ENCODE measurements at regions not wholly inside any gene's neighbourhood (a gene's known extent, or its start where the extent isn't known, plus 50 kb on each side); places are given as distances from the start of the nearest gene placed in this dataset.

GRCh38 chr9:90559075-90560073 lies 83.2 kb downstream of the DIRAS2 start:
- no peak overlapping the region for H2BK120ac ChIP-seq (replicated peaks; ENCODE audit: low read depth, low read length)
- H3K18ac ChIP-seq (ENCODE audit: extremely low read depth, low read length): no peak overlapping the region
- no peak overlapping the region for H3K23ac ChIP-seq (ENCODE audit: insufficient read length)
- H4K91ac ChIP-seq (replicated peaks; ENCODE audit: insufficient read length, low read length): no peak overlapping the region
- no peaks in the 10 kb centered on the region; a peak in 1 of 7 replicates for H3K27me3 ChIP-seq (replicated peaks in 1 of 4; ENCODE audit: control insufficient read depth in 3 of 4, extremely low read depth in 1 of 4, insufficient read depth in 3 of 4, low read length in 3 of 4)
- H3K4me2 ChIP-seq (ENCODE audit: insufficient read depth in 1 of 2, low read depth in 2 of 2, low read length in 2 of 2): no peak overlapping the region
- 95% methylated on average over 9 of the region's 9 CpGs; no CpG with 5 or more reads in 1 of the 2 experiments for WGBS, 2 experiments (ENCODE audit: extremely low coverage in 1 of 2, insufficient coverage in 1 of 2, insufficient read length in 1 of 2, insufficient replicate concordance in 2 of 2, low coverage in 1 of 2, low lambda C conversion rate in 2 of 2, missing lambda C conversion rate in 1 of 2)
- no peak overlapping the region for H2BK20ac ChIP-seq (ENCODE audit: low read length)
- no peak overlapping the region for H2BK15ac ChIP-seq (ENCODE audit: low read length)
- no peak overlapping the region for H3K9ac ChIP-seq (replicated peaks in 1 of 4; ENCODE audit: extremely low read depth in 1 of 4, low read depth in 3 of 4, low read length in 3 of 4)
- H4K20me1 ChIP-seq (replicated peaks in 1 of 2; ENCODE audit: control insufficient read depth in 1 of 2, insufficient read depth in 2 of 2, low read length in 2 of 2): no peaks in the 10 kb centered on the region
- H3K36me3 ChIP-seq (ENCODE audit: control insufficient read depth in 2 of 4, insufficient read depth in 4 of 4, low read length in 3 of 4): no peaks in the 10 kb centered on the region
- no peak overlapping the region for H2BK12ac ChIP-seq (ENCODE audit: low read depth, low read length)
- no peak overlapping the region for H3K4me3 ChIP-seq (ENCODE audit: extremely low read depth in 1 of 4, insufficient read depth in 2 of 4, low read depth in 3 of 4, low read length in 4 of 4)
- H2AFZ ChIP-seq (ENCODE audit: low read length): no peak overlapping the region; the same call in 1 of the 2 replicates
- no peak overlapping the region for H3K14ac ChIP-seq (ENCODE audit: insufficient read length)
- ChIA-PET CTCF (ENCODE audit: partially characterized antibody) (no interaction called here), POLR2A (ENCODE audit: partially characterized antibody) (no interaction called here)
- no peak overlapping the region for H4K5ac ChIP-seq (ENCODE audit: insufficient read length, low read depth, low read length)
- H3K9me3 ChIP-seq (ENCODE audit: insufficient read depth in 2 of 2, low read depth in 1 of 2, low read length in 1 of 2): no peaks in the 10 kb centered on the region
- no peak overlapping the region for H2BK5ac ChIP-seq (ENCODE audit: low read depth, low read length)
- no peak for DNase-seq (ENCODE audit: low read depth in 1 of 2, low spot score in 2 of 2)
- H3K27ac ChIP-seq (ENCODE audit: low read depth, low read length): no peak overlapping the region
- peak overlapping the region; percentile 20; the same call in 1 of the 2 replicates for H4K8ac ChIP-seq (ENCODE audit: extremely low read depth, insufficient read depth, low read length)
- no peak overlapping the region for H3K56ac ChIP-seq (replicated peaks; ENCODE audit: insufficient read length, low read depth, low read length)
- H3K23me2 ChIP-seq (ENCODE audit: low read depth, low read length): no peaks in the 10 kb centered on the region; the same call in 1 of the 2 replicates
- peaks cover 0 to 5% (median 0%) of the 10 kb centered on the region in 4 experiments; a peak in 1 of 7 replicates for H3K4me1 ChIP-seq (replicated peaks in 1 of 4; ENCODE audit: control insufficient read depth in 3 of 4, insufficient read depth in 4 of 4, low read length in 3 of 4)
- no peaks in the 10 kb centered on the region for H3K79me1 ChIP-seq (ENCODE audit: low read depth, low read length)
- H2AK5ac ChIP-seq (ENCODE audit: low read depth, low read length): no peak overlapping the region
- H3K4ac ChIP-seq (replicated peaks; ENCODE audit: insufficient read length, low read depth, low read length): no peak overlapping the region
- FAIRE-seq: no peak
- no peaks in the 10 kb centered on the region for H3K79me2 ChIP-seq (ENCODE audit: control insufficient read depth in 1 of 2, insufficient read depth in 2 of 2, low read length in 2 of 2)
- TF ChIP-seq TAF1 (IDR thresholded peaks at IDR 0.05; ENCODE audit: low read depth, low read length) (no peak), MAFK (IDR thresholded peaks at IDR 0.05; ENCODE audit: low read depth, low read length) (no peak), KDM1A (IDR thresholded peaks at IDR 0.05; ENCODE audit: borderline replicate concordance, low read length) (no peak), CBX8 (IDR thresholded peaks at IDR 0.05; ENCODE audit: borderline replicate concordance, low read depth, low read length) (no peak), CEBPB (IDR thresholded peaks at IDR 0.05; ENCODE audit: low read depth, low read length) (no peak), EZH2 (IDR thresholded peaks at IDR 0.05; ENCODE audit: low read depth, low read length, severe bottlenecking) (no peak), SAP30 (IDR thresholded peaks at IDR 0.05; ENCODE audit: insufficient read depth, insufficient replicate concordance, low read length) (no peak), CTCF (IDR thresholded peaks at IDR 0.05; ENCODE audit: control extremely low read depth in 1 of 3, insufficient read depth in 1 of 3, low read depth in 1 of 3, low read length in 3 of 3) (no peak), RBBP5 (IDR thresholded peaks at IDR 0.05; ENCODE audit: borderline replicate concordance, low read depth, low read length) (no peak)

Data from H1 (cell line).